Stimulated activated CD8-positive, alpha-beta memory T cell treated with anti-CD3 and anti-CD28 coated beads, Interleukin-7, amount 100 ng/mL, for 24 hours (primary cell): ENCODE measurements at regions not wholly inside any gene's neighbourhood (a gene's known extent, or its start where the extent isn't known, plus 50 kb on each side); places are given as distances from the start of the nearest gene placed in this dataset.

Experiments used
- DNase-seq: peaks from one replicate; pipeline ENCODE4 v3.0.0-alpha.2; 2020; ENCODE audit warnings: low read depth

DNA sequence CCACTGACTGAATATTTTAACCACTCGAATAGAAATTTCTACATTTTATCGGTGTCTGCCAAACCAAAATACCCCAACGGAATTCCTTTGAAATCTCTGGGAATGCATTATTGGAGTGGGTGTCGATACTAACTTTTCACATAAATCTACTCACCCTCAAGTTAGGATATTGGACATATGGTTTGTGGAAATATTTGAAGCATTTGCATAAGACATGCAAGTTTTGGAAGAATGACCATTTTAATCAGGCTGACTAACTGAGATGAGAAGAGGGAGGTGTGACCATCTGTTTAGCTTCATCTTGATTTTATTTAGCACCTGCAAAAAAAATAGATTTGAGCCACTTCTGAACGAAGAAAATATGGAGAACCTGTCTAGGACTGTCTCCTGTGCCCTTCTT is 61.2 kb downstream of the KLF6 start:
- no peak for DNase-seq

DNA sequence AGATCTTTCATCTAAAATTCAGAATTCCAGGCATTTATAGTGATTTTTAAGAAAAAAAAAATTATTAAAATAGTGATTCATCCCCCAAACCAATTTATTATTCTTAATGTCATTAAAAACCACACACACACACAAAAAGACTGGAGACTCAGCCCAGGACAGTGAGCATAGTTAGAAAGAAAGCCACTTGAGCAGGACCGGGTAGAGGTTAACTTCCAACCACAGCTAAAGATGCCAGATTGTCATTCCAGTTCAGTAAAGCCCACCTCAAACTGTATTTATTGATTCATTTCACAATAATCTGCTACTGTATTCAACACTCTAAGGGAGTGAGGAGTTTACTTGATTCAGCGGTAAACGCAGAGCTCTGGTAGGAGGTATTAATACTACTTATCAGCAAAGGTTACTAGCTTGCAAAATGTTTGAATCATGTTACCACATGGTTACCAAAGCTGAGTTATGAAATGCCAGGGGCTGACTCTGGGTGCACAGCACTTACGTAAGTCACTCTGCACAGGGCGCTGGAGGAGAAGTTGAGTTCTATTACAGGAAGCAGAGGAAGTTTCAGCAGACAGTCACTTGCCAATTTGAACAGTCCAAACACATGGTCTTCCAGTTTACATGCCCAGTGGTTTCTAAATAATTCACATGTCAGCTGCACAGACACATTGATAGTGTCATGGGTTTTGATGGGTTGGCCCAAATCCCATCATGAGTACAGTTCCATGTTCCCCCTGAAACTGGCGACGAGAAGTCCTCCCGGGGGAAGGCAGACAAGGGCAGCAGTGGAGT is 64.6 kb downstream of the KLF6 start:
- DNase-seq, result no peak

DNA sequence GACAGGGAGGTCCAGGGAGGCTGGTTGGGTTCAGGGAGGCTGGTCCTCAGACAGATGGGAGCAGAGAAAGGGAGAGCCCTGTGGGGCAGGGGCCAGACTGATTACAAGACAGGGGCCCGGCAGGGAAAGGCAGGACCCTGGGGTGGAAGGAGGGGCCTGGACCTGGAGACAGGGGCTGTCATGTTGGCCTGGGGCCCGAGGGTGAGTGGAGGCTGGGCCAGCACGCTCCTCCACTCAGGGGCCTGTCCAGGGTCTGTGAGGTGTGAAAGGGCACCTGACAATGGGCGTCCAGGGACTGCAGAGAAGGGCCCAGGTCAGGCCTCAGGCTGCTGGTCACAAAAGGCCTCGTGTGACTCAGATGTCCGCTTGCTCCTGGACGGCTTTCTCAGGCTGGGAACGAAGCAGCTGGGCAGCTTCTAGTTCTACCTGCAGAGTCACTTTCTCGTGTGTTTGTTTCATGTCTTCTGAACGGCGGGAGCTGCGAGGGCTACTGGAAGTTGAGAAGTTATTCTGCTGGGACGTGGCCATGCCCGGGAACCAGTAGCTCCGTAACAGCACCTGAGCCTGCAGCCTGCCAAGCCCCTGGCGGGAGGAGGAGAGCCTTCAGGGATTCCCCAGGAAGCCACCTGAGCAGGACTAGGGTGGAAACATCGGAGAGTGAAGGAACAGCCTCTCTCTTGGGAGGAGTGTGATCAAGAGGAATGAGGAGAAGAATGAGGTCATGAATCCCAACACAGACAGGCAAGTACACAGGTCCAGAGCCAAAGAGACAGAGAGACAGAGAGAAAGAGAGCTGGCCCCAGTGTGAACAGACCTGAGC is 65.8 kb downstream of the KLF6 start:
- no peak for DNase-seq

DNA sequence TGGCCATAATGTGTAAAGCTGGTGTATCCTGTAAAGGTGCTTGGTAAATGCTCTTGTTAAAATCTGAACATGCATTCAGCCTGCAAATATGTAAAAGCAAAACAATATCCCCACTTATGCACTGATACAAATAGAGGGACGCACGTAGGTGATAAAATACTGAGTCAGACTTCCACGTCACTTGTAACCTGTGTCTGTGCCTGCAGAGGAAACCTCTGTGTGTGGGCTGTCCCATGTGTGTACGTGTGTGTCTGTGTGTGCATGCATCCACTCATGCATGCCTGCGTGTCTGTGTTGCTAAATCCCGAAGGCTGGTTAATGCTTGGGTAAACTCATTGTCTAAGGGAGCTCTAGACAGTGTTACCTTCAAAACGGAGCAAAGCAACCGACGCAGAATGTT is 68.9 kb downstream of the KLF6 start:
- no peak for DNase-seq

DNA sequence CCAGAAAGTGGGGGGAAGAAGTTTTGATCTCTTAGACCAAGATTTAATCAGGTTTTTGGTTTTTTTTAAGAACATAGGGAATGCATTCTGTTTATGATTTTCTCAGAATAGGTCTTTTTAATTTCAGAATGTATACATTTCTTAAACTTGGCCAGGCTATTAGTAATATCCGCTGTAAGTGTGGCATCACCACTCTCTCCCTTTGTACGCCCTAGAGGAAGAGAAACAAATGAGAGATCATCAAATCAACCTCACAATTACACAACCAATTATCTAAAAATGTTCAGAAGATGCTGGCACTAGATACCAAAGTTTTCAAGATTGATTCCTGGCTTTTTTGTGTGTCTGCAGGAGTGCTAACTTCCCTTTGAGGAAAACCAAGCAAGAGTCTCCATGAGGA is 70.0 kb downstream of the KLF6 start:
- DNase-seq, result no peak

DNA sequence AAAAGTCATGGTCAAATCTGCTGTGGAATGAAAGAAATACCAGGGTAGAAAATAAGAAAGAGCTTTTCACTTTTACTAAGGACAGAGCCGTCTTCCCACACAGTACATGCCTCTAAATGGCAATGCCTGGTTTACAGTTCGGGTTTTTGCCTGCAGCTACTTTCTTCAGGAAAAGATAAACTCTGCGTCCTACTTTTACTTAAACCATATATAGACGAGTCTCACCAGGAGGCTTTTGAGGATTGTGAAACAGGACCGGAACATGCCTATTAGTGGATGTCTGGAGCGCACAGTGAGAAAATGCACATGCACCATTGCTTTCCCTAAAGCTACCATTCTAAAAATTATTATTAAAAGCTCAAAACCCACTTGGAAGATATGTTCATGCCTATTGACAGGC is 70.5 kb downstream of the KLF6 start:
- no peak for DNase-seq

DNA sequence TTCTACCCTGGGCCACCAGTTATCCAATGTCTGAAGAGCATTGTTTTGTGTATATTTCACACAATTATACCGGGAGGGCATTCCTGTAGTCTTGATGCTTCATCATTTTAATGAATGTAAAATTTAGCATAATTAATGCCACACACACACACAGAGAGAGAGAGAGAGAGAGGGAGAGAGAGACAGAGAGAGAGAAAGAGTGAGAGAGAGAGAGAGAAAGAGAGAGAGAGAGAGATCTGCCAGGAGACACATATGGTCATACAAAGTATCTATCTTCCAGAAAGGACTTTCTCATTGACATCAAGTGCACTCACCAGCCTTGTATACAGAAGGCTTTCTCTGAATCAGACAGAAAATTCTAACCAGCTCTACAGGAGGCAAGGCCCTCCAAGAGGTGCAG is 72.3 kb downstream of the KLF6 start:
- no peak for DNase-seq

DNA sequence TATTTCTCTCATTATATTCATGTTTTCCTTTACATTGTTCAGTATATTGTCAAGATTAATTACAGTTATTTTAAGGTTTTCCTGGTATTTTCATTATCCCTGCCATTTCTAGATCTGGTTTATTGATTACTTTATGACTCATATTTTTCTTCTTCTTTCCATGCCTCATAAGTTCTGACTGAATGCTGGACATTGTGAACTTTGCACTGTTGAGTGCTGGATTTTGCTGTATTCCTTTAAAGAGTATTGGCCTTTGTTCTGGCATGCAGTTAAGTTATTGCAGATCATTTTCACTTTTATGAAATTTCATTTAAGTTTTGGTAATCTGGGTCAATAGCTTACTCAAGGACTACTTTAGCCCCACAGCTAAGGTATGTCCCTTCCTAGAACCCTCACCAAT is 73.1 kb downstream of the KLF6 start:
- no peak for DNase-seq

DNA sequence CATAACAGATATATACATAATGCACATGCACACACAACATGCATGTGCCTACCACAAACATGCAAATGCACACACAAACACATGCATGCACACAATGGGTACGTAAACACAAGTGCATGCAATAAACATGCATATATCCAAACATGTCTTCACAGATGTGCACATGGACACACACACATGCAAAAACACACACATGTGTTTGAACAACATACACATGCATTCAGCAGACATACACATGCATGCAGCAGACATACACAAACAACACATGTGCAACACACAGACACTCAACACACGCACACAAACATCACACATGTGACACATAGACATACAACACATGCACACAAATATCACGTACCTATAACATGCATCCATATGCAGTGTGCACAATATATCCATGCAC is 74.2 kb downstream of the KLF6 start:
- DNase-seq, result no peak

DNA sequence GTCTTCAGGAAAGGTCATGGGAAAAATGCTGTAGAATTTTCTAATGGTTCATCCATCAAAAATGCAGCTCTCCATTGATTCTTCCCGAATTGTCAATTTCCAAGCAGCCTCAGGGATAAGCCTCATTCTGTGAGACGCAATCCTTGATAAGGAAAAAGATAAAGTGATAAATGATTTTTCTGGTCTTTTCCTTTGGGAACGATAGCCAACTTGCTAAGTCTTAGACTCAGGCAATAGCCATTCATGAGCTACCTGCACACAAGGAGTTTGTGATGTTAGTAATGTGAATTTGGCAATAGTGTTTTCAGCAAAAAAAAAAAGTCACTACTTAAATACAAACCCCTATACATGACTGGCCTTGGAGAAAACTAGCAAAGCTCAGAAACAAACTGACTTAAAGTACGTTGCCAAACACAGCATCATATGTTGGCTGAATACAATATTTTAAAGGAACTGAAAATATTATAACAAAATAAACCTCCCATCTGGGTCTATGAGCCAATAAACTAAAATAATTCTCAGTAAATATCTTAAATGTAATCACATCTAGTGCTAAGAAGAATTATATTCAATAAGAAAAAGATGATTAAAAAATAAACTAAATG is 75.5 kb downstream of the KLF6 start:
- no peak for DNase-seq

DNA sequence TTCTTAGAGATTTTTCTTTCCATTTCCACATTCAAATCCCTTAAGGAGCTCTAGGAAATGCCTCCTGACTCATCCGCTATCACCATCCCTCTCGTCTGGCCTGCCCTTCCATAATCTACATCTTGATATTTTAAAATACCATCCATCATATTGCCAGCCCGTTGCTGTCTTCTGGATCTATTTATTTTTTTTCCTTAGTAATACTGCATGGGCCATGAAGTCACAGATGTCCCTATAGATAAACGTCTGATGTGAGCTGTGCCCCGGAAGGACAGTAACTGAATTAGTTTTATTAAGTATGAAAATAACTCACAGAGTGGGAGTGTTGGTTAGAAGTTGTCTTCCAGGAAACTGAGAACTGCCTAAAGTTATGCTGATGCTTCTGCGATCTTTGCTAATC is 76.2 kb downstream of the KLF6 start:
- DNase-seq, result no peak

DNA sequence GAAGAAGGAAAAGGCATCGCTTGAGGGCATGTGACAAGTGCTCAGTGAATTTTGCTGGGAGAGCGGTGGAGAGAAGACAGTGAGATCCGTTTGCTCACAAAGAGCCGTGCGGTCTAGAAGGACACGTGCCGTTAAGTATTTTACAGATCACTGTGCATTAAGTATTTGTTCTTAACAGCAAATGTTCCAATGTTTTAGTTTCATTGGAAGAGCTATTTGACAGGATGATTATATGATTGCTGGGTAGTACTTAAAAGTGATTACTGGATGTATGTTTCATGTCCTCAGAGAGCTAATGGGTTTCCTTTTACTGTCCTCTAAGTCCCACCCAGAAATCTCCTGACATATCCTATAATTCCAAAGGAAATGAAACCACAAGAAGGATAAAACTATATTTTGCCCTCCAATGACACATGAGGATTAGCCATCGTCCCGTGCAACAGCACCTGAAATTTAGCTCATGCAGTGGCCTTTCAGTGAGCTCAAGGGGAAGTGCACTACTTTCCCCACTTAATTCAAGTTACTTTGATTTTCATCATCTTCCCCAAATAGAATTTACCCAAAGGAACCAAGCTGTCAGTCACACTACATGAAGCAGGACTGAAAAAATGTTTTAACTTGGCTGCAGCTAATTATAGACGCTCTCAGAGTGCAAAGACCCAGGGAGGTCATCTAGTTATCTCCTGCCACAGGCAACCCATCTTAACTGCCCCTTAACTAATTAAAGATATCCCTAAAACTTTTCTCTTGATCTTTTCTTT is 80.3 kb downstream of the KLF6 start:
- no peak for DNase-seq

DNA sequence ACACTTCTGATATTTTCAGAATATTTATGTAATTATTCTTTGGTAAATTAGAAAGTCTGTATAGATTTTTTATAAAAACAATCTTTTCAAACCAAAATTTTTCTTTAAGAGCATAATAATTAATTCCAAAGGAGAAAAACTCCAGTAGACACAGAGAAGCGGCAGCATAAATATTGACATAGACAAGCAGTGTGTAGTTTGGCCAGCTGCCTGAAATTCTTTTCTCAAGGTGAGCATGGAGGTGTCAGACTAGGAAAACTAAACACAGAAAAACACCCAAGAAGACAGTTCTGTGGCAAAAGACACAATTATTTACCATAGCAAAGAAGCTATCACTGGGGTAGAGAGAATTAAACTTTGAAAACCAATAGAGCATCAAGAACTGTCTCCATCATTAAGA is 82.4 kb downstream of the KLF6 start:
- no peak for DNase-seq

DNA sequence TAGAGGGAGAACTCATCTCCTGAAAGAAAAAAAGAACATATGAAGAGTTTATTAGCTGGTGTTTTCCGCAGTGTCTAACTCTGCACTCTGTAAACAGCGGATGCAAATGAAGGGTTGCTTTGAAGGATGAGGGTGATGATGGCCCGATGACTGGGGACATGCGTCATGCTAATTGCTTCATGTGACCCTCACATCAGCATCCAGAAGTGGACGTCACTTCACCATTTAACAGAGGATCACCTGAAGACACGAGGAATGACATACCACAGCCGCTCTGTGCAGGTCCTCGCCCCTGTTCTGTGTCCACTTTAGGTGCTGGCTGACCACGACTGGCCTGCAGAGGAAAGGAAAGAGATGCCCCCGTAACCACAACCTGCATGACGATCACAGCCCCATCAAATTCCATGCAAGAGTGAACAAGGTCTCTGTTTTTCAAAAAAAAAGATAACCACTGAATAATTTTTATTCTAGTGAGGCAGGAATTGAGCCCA is 82.9 kb downstream of the KLF6 start:
- DNase-seq, result no peak

DNA sequence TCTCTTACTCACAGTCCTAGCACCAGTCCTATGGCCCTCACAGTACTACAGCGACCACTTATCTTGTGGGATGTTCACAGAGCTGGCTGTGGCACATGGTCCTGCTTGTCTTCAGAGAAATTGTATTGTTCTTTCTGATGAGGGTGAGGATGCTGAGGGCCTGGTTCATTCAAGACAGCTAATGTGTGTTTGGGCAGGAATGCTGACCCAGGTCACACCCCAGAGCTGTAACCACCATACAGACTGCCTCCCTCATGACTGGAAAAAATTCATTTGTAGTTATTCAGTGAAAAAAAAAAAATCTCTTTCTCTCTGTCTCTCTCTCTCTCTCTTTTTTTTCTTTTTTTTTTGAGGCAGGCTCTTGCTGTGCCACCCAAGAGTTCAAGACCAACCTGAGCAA is 83.5 kb downstream of the KLF6 start:
- DNase-seq, result no peak

DNA sequence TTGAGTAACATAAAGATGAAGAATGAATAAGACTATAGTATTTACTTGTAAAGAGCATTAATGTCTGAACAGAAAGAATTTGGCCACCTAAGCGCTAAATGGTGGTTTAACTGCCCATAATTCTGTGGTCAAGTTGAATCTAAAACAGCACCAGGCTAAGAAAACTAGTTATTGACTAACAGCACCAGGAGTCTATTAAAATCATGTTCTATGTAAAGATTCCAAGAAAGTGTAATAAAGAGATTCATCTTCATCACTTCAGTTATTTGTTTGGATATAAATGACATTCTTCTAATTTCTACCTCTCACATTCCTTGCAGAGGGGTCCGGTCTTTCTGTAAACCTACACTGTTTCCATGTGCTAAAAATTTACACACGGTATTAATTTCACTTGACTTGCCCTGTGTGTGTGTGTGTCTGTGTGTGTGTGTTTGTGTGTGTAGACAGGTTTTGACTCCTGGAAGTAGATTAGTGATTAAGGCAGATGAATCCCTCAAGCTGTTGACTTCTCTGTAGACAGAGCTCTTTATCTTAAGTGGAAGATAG is 84.4 kb downstream of the KLF6 start:
- DNase-seq, result no peak

DNA sequence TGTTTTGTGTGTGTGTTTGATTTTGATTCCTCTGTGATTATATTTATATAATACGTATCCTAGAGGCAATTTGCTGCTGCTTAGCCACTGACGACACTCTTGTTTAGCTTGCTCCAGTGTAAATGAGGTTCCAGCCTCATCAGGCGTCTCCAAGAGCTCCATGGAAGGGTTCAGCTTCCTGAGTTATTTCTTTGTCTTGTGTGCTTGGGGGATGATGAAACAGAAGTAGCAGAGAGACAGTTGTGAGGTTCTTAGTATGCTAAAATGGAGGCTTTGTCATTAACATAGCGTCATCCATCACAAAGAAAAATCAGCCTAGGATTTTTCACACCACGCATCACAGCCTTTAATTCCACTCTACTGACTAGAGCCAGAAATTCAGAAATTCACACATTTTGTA is 85.1 kb downstream of the KLF6 start:
- no peak for DNase-seq

DNA sequence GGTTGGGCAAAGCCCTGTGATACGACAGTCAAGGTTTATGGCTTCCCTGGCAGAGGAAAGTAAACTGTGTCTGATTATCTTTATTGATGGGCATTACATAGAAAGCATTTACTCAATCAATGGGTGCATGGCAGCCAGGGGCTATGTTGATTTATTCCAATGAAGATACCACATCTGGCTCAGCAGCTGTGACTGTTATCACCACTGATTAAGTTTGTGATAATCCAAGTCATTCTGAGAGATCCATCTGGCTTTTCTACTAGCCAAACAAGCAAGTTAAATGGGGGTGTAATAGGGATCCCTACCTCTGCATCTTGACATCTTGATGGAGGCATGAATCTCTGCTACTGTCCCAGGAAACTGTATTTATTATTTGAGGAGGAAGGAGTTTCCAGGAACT is 86.7 kb downstream of the KLF6 start:
- no peak for DNase-seq

DNA sequence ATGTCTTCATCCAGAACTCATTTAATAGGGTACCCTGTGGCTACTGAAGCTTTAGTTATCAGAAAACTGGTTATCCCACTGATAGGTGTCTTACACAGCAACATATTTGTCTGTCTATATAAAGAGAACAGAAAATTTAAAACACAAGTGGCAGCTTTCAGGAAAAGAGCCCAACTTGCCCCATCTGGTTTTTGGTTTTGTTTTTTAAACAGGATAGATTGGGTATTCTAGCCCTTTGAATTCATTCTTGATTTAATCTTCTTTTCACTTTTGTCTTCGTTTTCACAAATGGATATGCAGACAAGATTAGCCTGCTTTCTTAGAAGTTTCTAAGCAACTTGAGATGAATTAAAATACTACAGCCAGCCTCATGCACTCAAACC is 91.3 kb downstream of the KLF6 start:
- no peak for DNase-seq

DNA sequence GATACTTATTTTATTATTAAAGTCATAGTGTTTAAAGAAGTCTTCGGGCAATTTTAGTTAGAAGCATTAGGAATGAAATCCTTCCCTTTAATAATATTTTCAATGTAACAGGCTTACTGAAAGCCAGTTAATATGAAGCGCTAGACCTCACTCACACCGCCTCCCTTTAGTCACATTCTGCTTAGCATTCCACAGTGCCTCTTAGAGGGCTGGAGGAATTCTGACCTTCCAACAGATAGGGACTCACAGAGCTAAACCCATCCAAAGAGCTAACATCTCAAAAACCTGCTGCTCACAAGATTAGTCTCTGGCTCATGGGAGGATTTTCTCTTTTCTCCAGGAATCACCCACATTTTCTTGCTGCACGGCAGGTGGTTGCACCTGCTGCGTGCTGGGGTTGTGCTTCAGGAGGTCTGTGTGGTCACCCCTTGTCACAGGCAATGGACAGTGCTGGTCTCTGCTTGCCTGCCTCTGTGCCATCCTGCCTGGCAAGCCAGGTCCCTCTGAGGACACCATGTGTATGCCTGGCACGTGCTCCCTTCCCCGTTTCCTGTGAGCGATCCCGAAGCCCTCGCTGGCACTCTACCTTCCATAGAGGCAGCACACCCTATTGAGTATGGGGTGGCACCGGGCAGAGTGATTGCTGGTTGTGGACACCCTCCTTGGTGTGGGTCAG is 91.8 kb downstream of the KLF6 start:
- no peak for DNase-seq

DNA sequence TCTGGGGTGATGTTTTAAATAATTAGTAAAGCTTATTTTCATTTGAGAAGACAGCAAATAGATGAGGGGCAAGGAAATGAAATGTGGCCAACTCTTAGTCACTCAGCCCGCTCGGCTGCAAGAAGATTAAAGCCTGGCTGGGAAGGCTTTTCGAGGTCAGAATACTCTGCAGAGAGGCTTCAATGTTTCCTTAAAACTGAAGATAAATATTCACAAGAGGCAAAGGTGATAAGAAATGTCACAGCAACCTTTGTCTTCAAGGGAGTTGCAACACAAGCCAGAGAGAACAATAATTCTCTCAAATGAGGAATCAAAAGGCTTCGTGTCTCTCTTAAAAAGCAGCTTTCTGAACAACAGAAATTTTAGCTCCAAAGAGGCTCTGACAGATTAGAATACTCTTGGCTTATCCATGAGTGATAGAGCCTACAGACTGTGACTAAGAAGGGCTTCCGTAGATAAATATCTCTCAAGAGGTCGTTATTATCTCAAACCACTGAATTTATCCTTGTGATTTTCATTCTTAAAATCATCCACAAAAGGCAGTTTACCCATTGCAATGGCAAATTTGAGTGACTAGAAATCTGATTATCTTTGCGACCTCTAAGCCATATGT is 92.5 kb downstream of the KLF6 start:
- DNase-seq, result no peak
